Activated CD8-positive, alpha-beta memory T cell treated with anti-CD3 and anti-CD28 coated beads for 36 hours (primary cell): ENCODE measurements at regions not wholly inside any gene's neighbourhood (a gene's known extent, or its start where the extent isn't known, plus 50 kb on each side); places are given as distances from the start of the nearest gene placed in this dataset.

ENCODE experiments used
- CTCF ChIA-PET: fragments of 350-600 bp; sonication (Branson Sonifier 250); formaldehyde crosslinking; loops from one replicate; lab custom pipeline; 2021; ENCODE audit warnings: antibody characterized with exemption; lab: Charles Lee
- POLR2A ChIA-PET: fragments of 350-600 bp; sonication (Branson Sonifier 250); formaldehyde crosslinking; loops from one replicate; lab custom pipeline; 2021; ENCODE audit warnings: antibody characterized with exemption; lab: Charles Lee

GRCh38 chr12:125220404-125221273 lies 155.4 kb downstream of the AACS start:
- POLR2A ChIA-PET = no interaction called here
- CTCF ChIA-PET = no interaction called here

- POLR2A ChIA-PET = no interaction called here
- CTCF ChIA-PET = no interaction called here
Measured at GRCh38 chr12:125221602-125222001, 156.4 kb downstream of the AACS start.

GRCh38 chr12:125222876-125223275 lies 157.6 kb downstream of the AACS start:
- CTCF ChIA-PET = no interaction called here
- POLR2A ChIA-PET = no interaction called here

GRCh38 chr12:125225641-125226040 lies 160.4 kb downstream of the AACS start:
- POLR2A ChIA-PET = no interaction called here
- CTCF ChIA-PET = no interaction called here

GRCh38 chr12:125228519-125229260 lies 163.5 kb downstream of the AACS start:
- CTCF ChIA-PET = no interaction called here
- POLR2A ChIA-PET = no interaction called here

GRCh38 chr12:125229878-125230530 lies 164.8 kb downstream of the AACS start:
- POLR2A ChIA-PET = interaction anchor here (0.7 kb wide), 1 partner anchor 1311 kb away, joined by 3 read pairs; no protein-coding TSS in a partner anchor
- CTCF ChIA-PET = no interaction called here

- ChIA-PET POLR2A (no interaction called here), CTCF (no interaction called here)
Measured at GRCh38 chr12:125233319-125233718, 168.1 kb downstream of the AACS start.

- POLR2A ChIA-PET = no interaction called here
- CTCF ChIA-PET = no interaction called here
Measured at GRCh38 chr12:125239563-125239962, 174.3 kb downstream of the AACS start.

GRCh38 chr12:125240717-125241116 lies 175.5 kb downstream of the AACS start:
- CTCF ChIA-PET = no interaction called here
- POLR2A ChIA-PET = no interaction called here

GRCh38 chr12:125243811-125244210 lies 178.6 kb downstream of the AACS start:
- ChIA-PET CTCF (no interaction called here), POLR2A (no interaction called here)

- ChIA-PET POLR2A (no interaction called here), CTCF (no interaction called here)
Measured at GRCh38 chr12:125244338-125244737, 179.1 kb downstream of the AACS start.

GRCh38 chr12:125245581-125246557 lies 180.6 kb downstream of the AACS start:
- ChIA-PET POLR2A (no interaction called here), CTCF (no interaction called here)

GRCh38 chr12:125247477-125247876 lies 182.2 kb downstream of the AACS start:
- ChIA-PET POLR2A (no interaction called here), CTCF (no interaction called here)

- ChIA-PET CTCF (no interaction called here), POLR2A (no interaction called here)
Measured at GRCh38 chr12:125249066-125249824, 184.0 kb downstream of the AACS start.

- ChIA-PET POLR2A (no interaction called here), CTCF (no interaction called here)
Measured at GRCh38 chr12:125249932-125250331, 184.7 kb downstream of the AACS start.

GRCh38 chr12:125254236-125254635 lies 189.0 kb downstream of the AACS start:
- ChIA-PET POLR2A (no interaction called here), CTCF (no interaction called here)

GRCh38 chr12:125254856-125255255 lies 189.6 kb downstream of the AACS start:
- CTCF ChIA-PET = no interaction called here
- POLR2A ChIA-PET = no interaction called here

GRCh38 chr12:125255935-125256633 lies 190.8 kb downstream of the AACS start:
- ChIA-PET POLR2A (no interaction called here), CTCF (no interaction called here)
